Epithelial cell of esophagus (primary cell): ENCODE measurements at regions not wholly inside any gene's neighbourhood (a gene's known extent, or its start where the extent isn't known, plus 50 kb on each side); places are given as distances from the start of the nearest gene placed in this dataset.

Source experiments
- DNase-seq: peaks from one replicate; pipeline ENCODE4 v3.0.0; 2010; ENCODE audit warnings: low read depth
- H3K4me3 ChIP-seq: 2 replicates; pipeline ENCODE4 v1.5.1; 2011; ENCODE audit warnings: mild to moderate bottlenecking, low read length, control low read depth
- CTCF ChIP-seq: IDR thresholded peaks from 2 replicates; pipeline ENCODE4 v1.5.1; 2011; ENCODE audit warnings: low read depth, mild to moderate bottlenecking, low read length, control low read depth, inconsistent platforms; ENCODE audit not compliant: insufficient read depth; ENCODE audit errors: missing control alignments

- no peak for DNase-seq
- no peak for TF ChIP-seq CTCF
- H3K4me3 ChIP-seq: no peak overlapping the region
Observed at GRCh38 chr1:170219163-170219562, 73.4 kb downstream of the NTMT2 start.

DNA sequence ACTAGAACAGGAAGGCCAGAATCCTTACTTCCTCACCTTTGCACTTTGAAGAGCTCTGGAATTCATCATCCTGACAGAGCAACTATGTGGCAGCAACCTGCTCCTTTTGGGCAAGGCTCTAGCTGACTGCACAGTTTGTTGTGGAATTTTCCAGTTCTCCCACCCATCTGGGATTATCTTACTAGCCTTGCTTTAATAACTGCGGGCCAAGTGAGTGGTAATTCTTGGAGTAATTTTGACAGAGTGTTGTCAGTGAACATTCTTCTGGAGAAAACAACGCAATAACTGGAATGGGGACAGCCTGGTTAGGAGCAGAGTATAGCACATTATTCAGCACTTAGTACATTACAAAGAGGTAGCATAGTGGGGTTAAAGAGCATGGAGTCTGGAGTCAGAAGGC is 75.3 kb downstream of the NTMT2 start:
- no peak for TF ChIP-seq CTCF
- DNase-seq: no peak
- H3K4me3 ChIP-seq: no peak overlapping the region

- TF ChIP-seq CTCF: no peak
- no peak for DNase-seq
- H3K4me3 ChIP-seq: no peak overlapping the region
Observed at GRCh38 chr1:170221495-170221894, 75.7 kb downstream of the NTMT2 start.

DNA sequence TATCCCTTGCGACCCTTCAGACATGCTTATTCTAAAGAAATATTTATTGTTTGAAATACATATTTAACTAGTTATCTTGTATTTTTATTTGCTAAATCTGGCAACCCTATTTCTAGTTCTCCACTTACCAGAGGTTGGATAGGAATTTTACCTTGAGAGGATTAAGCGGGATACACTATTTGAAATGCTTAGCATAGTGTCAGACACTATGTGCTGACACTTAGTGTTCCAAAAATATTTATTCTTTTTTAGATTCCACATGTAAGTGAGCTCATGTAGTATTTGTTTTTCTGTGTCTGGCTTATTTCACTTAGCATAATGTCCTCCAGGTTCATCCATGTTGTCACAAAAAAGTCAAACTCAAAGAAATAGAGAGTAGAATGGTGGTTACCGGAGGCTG is 78.7 kb downstream of the NTMT2 start:
- TF ChIP-seq CTCF: no peak
- no peak for DNase-seq
- H3K4me3 ChIP-seq: no peak overlapping the region

DNA sequence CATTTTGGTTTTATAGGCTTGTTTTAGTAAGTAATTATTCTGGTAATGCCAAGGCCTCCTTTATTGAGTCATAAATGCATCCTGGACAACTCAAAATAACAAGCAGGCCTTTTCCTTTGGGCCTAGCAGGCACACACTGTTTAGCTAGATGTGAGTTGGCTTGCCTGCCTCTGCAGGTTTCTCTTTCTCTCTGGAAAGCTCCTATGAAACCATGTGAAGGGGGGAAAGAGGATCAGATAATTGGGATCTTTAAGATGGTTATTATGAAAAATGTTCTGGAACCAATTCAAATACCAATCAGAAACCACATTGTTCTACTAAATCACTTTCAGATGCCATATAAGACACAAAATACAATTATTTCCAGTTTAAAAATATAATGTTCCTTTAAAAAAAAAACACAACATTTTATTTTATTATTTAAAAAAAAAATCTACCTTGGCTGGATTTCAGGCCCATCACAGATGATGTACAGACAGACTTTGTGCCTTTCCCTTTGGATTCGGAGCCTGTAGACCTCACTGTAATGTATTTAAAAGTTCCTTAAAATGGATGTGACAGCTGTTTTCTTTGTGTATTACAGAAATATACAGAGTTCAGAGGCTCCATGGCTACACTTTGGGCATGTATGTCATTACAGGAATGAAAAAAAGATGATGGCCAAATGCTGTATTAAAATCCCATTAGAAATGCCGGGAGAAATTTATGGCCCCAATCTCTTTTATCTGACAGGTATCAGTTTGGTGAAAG is 80.2 kb downstream of the NTMT2 start:
- DNase-seq: no peak
- no peak for TF ChIP-seq CTCF
- H3K4me3 ChIP-seq: no peak overlapping the region

DNA sequence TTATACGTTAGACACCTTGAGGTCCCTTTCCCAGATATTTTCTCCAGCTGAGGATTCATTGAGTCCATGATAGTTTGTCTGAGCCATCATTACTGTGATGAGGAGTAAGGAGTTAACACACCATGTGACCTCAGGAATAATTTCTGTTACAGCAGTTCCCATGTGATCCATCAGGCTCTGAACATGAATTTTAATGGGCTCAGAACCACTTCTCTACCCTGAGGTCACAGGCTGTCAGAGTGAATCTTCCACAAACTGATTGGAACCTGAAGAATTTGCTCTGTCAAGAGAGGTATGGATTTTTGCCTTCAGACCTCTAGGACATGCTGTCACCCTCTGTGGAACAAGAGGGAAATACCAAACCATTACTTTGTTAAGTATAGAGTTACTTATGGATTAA is 81.0 kb downstream of the NTMT2 start:
- no peak overlapping the region for H3K4me3 ChIP-seq
- DNase-seq: no peak
- TF ChIP-seq CTCF: no peak

DNA sequence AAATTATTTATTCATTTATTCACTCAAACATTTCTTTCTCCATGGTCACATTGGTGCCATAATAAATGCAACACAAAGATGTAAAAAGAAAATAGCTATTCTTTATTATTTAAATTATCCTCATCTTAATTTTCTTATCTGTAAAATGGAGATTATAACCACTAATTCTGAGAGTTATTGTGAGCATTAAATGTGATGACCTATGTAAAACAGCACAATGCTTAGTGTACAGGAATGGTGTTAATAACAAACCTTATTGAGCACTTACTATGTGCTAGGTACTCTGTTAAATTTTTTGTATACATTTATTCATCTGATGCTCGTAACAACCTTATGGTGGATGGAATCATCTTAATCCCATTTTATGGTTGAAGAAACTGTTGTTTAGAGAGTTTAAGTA is 84.6 kb downstream of the NTMT2 start:
- no peak overlapping the region for H3K4me3 ChIP-seq
- TF ChIP-seq CTCF: no peak
- DNase-seq: no peak
